H9 (cell line): ENCODE measurements at regions not wholly inside any gene's neighbourhood (a gene's known extent, or its start where the extent isn't known, plus 50 kb on each side); places are given as distances from the start of the nearest gene placed in this dataset.

Source experiments
- DNase-seq: peaks from one replicate; pipeline ENCODE4 v3.0.0-alpha.2; 2017
- H2AFZ ChIP-seq: one replicate; pipeline ENCODE4 v1.6.1; 2013; ENCODE audit warnings: mild to moderate bottlenecking, low read length, control low read depth, moderate library complexity
- H2AK5ac ChIP-seq: 2 replicates; pipeline ENCODE4 v1.6.1; 2013; ENCODE audit warnings: low read length, control low read depth, mixed read lengths; ENCODE audit not compliant: insufficient read length
- H2BK120ac ChIP-seq: one replicate; pipeline ENCODE4 v1.6.1; 2013; ENCODE audit warnings: low read depth, mild to moderate bottlenecking, low read length, control low read depth, inconsistent platforms; ENCODE audit not compliant: poor library complexity, severe bottlenecking
- H2BK12ac ChIP-seq: 2 replicates; pipeline ENCODE4 v1.6.1; 2013; ENCODE audit warnings: low read length, control low read depth, mixed read lengths, low read depth; ENCODE audit not compliant: insufficient read length
- H2BK15ac ChIP-seq: 2 replicates; pipeline ENCODE4 v1.6.1; 2013; ENCODE audit warnings: low read depth, low read length, control low read depth
- H2BK20ac ChIP-seq: one replicate; pipeline ENCODE4 v1.6.1; 2013; ENCODE audit warnings: low read depth, mild to moderate bottlenecking, low read length, control low read depth, inconsistent platforms; ENCODE audit not compliant: poor library complexity, severe bottlenecking
- H2BK5ac ChIP-seq: 2 replicates; pipeline ENCODE4 v1.6.1; 2013; ENCODE audit warnings: low read length, control low read depth, mixed read lengths; ENCODE audit not compliant: insufficient read length
- H3K14ac ChIP-seq: 2 replicates; pipeline ENCODE4 v1.6.1; 2013; ENCODE audit warnings: low read length, control low read depth; ENCODE audit not compliant: insufficient read depth
- H3K18ac ChIP-seq: 2 replicates; pipeline ENCODE4 v1.6.1; 2013; ENCODE audit warnings: low read depth, mild to moderate bottlenecking, mixed read lengths, low read length, control low read depth; ENCODE audit not compliant: insufficient read length
- H3K23ac ChIP-seq: 2 replicates; pipeline ENCODE4 v1.6.1; 2013; ENCODE audit warnings: low read length, control low read depth, mixed read lengths, low read depth; ENCODE audit not compliant: insufficient read length
- H3K23me2 ChIP-seq: 2 replicates; pipeline ENCODE4 v1.6.1; 2013; ENCODE audit warnings: low read depth, mild to moderate bottlenecking, mixed read lengths, low read length, control low read depth; ENCODE audit not compliant: insufficient read length, poor library complexity, severe bottlenecking
- H3K27ac ChIP-seq: 2 replicates; pipeline ENCODE4 v1.5.1; 2013; ENCODE audit warnings: low read length, control low read depth, mixed read lengths, low read depth; ENCODE audit not compliant: insufficient read length
- H3K27me3 ChIP-seq: 2 replicates; pipeline ENCODE4 v1.6.1; 2013; ENCODE audit warnings: low read length, control low read depth, inconsistent platforms; ENCODE audit not compliant: insufficient read depth
- H3K4ac ChIP-seq: 2 replicates; pipeline ENCODE4 v1.6.1; 2013; ENCODE audit warnings: low read depth, mild to moderate bottlenecking, control low read depth, inconsistent platforms, low read length, moderate library complexity
- H3K4me1 ChIP-seq: 2 replicates; pipeline ENCODE4 v1.6.1; 2013; ENCODE audit warnings: low read length, control low read depth, inconsistent platforms; ENCODE audit not compliant: insufficient read depth
- H3K4me2 ChIP-seq: 2 replicates; pipeline ENCODE4 v1.6.1; 2013; ENCODE audit warnings: low read length, control low read depth, mixed read lengths; ENCODE audit not compliant: insufficient read length, insufficient read depth
- H3K56ac ChIP-seq: 2 replicates; pipeline ENCODE4 v1.6.1; 2013; ENCODE audit warnings: low read depth, mild to moderate bottlenecking, mixed read lengths, low read length, control low read depth; ENCODE audit not compliant: insufficient read length
- H3K79me1 ChIP-seq: 2 replicates; pipeline ENCODE4 v1.6.1; 2013; ENCODE audit warnings: low read depth, mild to moderate bottlenecking, moderate library complexity, low read length, control low read depth, inconsistent platforms; ENCODE audit not compliant: insufficient read depth, poor library complexity, severe bottlenecking
- H3K79me2 ChIP-seq: 2 replicates; pipeline ENCODE4 v1.6.1; 2013; ENCODE audit warnings: low read length, control low read depth, inconsistent platforms; ENCODE audit not compliant: insufficient read depth
- H3K9ac ChIP-seq: 2 replicates; pipeline ENCODE4 v1.6.1; 2013; ENCODE audit warnings: low read length, control low read depth, mixed read lengths; ENCODE audit not compliant: insufficient read length; ENCODE audit errors: extremely low read depth
- H3K9me3 ChIP-seq: one replicate; pipeline ENCODE4 v1.6.1; 2013; ENCODE audit warnings: low read depth, low read length, inconsistent platforms; ENCODE audit not compliant: control insufficient read depth
- H3T11ph ChIP-seq: one replicate; pipeline ENCODE4 v1.6.1; 2013; ENCODE audit warnings: mild to moderate bottlenecking, low read length, control low read depth, inconsistent platforms
- H4K20me1 ChIP-seq: one replicate; pipeline ENCODE4 v1.6.1; 2013; ENCODE audit not compliant: control insufficient read depth, insufficient read length, insufficient read depth
- H4K5ac ChIP-seq: 2 replicates; pipeline ENCODE4 v1.6.1; 2013; ENCODE audit warnings: low read depth, mild to moderate bottlenecking, mixed read lengths, low read length, control low read depth; ENCODE audit not compliant: insufficient read length
- H4K8ac ChIP-seq: replicated peaks from 2 replicates; pipeline ENCODE4 v1.6.1; 2013; ENCODE audit warnings: low read length, control low read depth, mixed read lengths, low read depth; ENCODE audit not compliant: insufficient read length
- H4K91ac ChIP-seq: 2 replicates; pipeline ENCODE4 v1.6.1; 2013; ENCODE audit warnings: low read depth, mild to moderate bottlenecking, moderate library complexity, mixed read lengths, low read length, control low read depth; ENCODE audit not compliant: insufficient read length
- H3K27ac Mint-ChIP-seq, 3 experiments: 2 replicates in 2 of 3; 3 replicates in 1 of 3; pipeline ENCODE4 v1.8.0; 2020 to 2021; ENCODE audit warnings: mixed read lengths in 3 of 3, mild to moderate bottlenecking in 1 of 3, moderate library complexity in 1 of 3
- H3K27me3 Mint-ChIP-seq: 2 replicates; pipeline ENCODE4 v1.8.0; 2021; ENCODE audit warnings: low read depth, mild to moderate bottlenecking, moderate library complexity, mixed read lengths
- H3K36me3 Mint-ChIP-seq, 3 experiments: 2 replicates in 2 of 3; 3 replicates in 1 of 3; pipeline ENCODE4 v1.8.0; 2020 to 2021; ENCODE audit warnings: low read depth in 3 of 3, mixed read lengths in 3 of 3; ENCODE audit not compliant: insufficient read depth in 1 of 3
- H3K4me1 Mint-ChIP-seq, 2 experiments: 2 replicates each; pipeline ENCODE4 v1.8.0; 2020; ENCODE audit warnings: mixed read lengths in 2 of 2
- H3K4me3 Mint-ChIP-seq, 2 experiments: 2 replicates in 1 of 2; 3 replicates in 1 of 2; pipeline ENCODE4 v1.8.0; 2020 to 2021; ENCODE audit warnings: mild to moderate bottlenecking in 2 of 2, mixed read lengths in 2 of 2, moderate library complexity in 1 of 2
- H3K9me3 Mint-ChIP-seq, 2 experiments: 2 replicates in 1 of 2; 3 replicates in 1 of 2; pipeline ENCODE4 v1.8.0; 2020; ENCODE audit warnings: mild to moderate bottlenecking in 2 of 2, mixed read lengths in 2 of 2, moderate library complexity in 1 of 2
- WGBS: extraction: QIAGEN DNeasy Blood & Tissue Kit; methylation state at CpG from one replicate; pipeline ENCODE4 v1.1.7; 2013; ENCODE audit warnings: missing lambda C conversion rate, low lambda C conversion rate, mixed read lengths; ENCODE audit not compliant: insufficient read length; ENCODE audit errors: extremely low coverage; 5-methylcytosine and 5-hydroxymethylcytosine counted together
- TF ChIP-seq, protein P1 (sequence below): fragments of 200-600 bp; sonication (generic); conservative IDR thresholded peaks from 3 replicates; pipeline ENCODE4 v1.8.0; 2021; ENCODE audit warnings: antibody characterized with exemption, mild to moderate bottlenecking

DNA sequence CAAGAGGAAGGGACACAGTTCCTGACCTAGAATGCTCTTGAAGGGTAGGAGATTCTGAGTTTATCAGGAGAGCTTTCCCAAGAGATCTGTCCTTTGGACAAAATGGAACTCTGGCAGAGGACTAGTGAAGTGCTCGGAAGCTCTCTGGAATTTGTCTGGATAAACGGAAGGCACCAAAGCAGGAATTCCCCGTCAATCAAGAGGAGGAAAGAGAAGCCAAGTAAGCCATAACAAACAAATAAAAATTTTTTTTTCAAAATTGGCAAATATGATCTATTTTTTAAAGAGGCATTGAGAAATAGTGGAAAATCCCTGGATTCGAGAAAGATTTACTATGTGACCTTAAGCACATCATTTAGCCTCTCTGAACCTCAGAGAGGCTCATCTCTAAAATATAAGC is 99.2 kb downstream of the GRIN2B start:
- no peaks in the 10 kb centered on the region for H3K23me2 ChIP-seq
- no peak overlapping the region for H2AFZ ChIP-seq
- H3K27me3 ChIP-seq, result no peaks in the 10 kb centered on the region
- H3K9ac ChIP-seq, result no peak overlapping the region
- H3K27ac Mint-ChIP-seq, result no peak overlapping the region
- H3K4me1 Mint-ChIP-seq, result no peaks in the 10 kb centered on the region; a peak in 1 of 4 replicates
- H4K20me1 ChIP-seq, result no peaks in the 10 kb centered on the region
- H3K4me1 ChIP-seq, result no peaks in the 10 kb centered on the region
- H4K5ac ChIP-seq, result no peak overlapping the region
- no peaks in the 10 kb centered on the region for H3K27me3 Mint-ChIP-seq
- H3K4ac ChIP-seq, result no peak overlapping the region
- no peak overlapping the region for H3K4me2 ChIP-seq
- no peak overlapping the region for H3K18ac ChIP-seq
- H2BK15ac ChIP-seq, result no peak overlapping the region; the same call in 1 of the 2 replicates
- H2BK20ac ChIP-seq, result no peak overlapping the region
- no peak overlapping the region for H3K23ac ChIP-seq
- no peak overlapping the region for H2BK5ac ChIP-seq
- no peak for DNase-seq
- H3T11ph ChIP-seq, result no peak overlapping the region
- no peak overlapping the region for H4K91ac ChIP-seq
- no peak overlapping the region for H3K14ac ChIP-seq
- no peaks in the 10 kb centered on the region for H3K9me3 ChIP-seq
- H2BK12ac ChIP-seq, result no peak overlapping the region
- no peak overlapping the region for H4K8ac ChIP-seq
- no peaks in the 10 kb centered on the region for H3K79me1 ChIP-seq
- H3K27ac ChIP-seq, result no peak overlapping the region
- no peaks in the 10 kb centered on the region for H3K79me2 ChIP-seq
- H3K9me3 Mint-ChIP-seq, result no peaks in the 10 kb centered on the region
- no peak overlapping the region for H3K4me3 Mint-ChIP-seq
- no peak overlapping the region for H3K56ac ChIP-seq
- H2BK120ac ChIP-seq, result no peak overlapping the region
- no peaks in the 10 kb centered on the region for H3K36me3 Mint-ChIP-seq
- no peak overlapping the region for H2AK5ac ChIP-seq
- TF ChIP-seq, protein P1, sequence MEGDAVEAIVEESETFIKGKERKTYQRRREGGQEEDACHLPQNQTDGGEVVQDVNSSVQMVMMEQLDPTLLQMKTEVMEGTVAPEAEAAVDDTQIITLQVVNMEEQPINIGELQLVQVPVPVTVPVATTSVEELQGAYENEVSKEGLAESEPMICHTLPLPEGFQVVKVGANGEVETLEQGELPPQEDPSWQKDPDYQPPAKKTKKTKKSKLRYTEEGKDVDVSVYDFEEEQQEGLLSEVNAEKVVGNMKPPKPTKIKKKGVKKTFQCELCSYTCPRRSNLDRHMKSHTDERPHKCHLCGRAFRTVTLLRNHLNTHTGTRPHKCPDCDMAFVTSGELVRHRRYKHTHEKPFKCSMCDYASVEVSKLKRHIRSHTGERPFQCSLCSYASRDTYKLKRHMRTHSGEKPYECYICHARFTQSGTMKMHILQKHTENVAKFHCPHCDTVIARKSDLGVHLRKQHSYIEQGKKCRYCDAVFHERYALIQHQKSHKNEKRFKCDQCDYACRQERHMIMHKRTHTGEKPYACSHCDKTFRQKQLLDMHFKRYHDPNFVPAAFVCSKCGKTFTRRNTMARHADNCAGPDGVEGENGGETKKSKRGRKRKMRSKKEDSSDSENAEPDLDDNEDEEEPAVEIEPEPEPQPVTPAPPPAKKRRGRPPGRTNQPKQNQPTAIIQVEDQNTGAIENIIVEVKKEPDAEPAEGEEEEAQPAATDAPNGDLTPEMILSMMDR, result no peak
- WGBS, result no CpG with 5 or more reads among the region's 4 CpGs
